DND-41 (cell line): ENCODE measurements at regions not wholly inside any gene's neighbourhood (a gene's known extent, or its start where the extent isn't known, plus 50 kb on each side); places are given as distances from the start of the nearest gene placed in this dataset.

ENCODE experiments used
- ATAC-seq: fragments of 200-7000 bp; cut with Tn5 transposase; 3 replicates; pipeline ENCODE4 v1.9.1; 2021; ENCODE audit warnings: low read depth; ENCODE audit not compliant: insufficient read depth
- DNase-seq: peaks from one replicate; pipeline ENCODE4 v3.0.0-alpha.2; 2020
- H2AFZ ChIP-seq: 2 replicates; pipeline ENCODE4 v1.6.0; 2012; ENCODE audit warnings: low read depth, low read length
- H3K27ac ChIP-seq: 2 replicates; pipeline ENCODE4 v1.5.1; 2012; ENCODE audit warnings: low read length, inconsistent platforms
- H3K27me3 ChIP-seq: fragments of 200-600 bp; sonication (generic); 2 replicates; pipeline ENCODE4 v1.6.0; 2012; ENCODE audit warnings: low read length, mild to moderate bottlenecking, inconsistent platforms; ENCODE audit not compliant: insufficient read depth, poor library complexity
- H3K36me3 ChIP-seq: 2 replicates; pipeline ENCODE4 v1.5.1; 2012; ENCODE audit warnings: low read length, inconsistent platforms; ENCODE audit not compliant: insufficient read depth
- H3K4me1 ChIP-seq: 2 replicates; pipeline ENCODE4 v1.5.1; 2012; ENCODE audit warnings: mild to moderate bottlenecking, low read length; ENCODE audit not compliant: insufficient read depth
- H3K4me2 ChIP-seq: 2 replicates; pipeline ENCODE4 v1.6.0; 2012; ENCODE audit warnings: mild to moderate bottlenecking, moderate library complexity, low read length, inconsistent platforms; ENCODE audit not compliant: insufficient read depth
- H3K4me3 ChIP-seq, 2 experiments: fragments of 200-600 bp in 1 of 2; shearing (Covaris generic) in 1 of 2; 2 replicates each; pipeline ENCODE4 v1.5.1; 2012 to 2016; ENCODE audit warnings: inconsistent platforms in 2 of 2, low read length in 2 of 2, mild to moderate bottlenecking in 2 of 2, low read depth in 1 of 2, moderate library complexity in 1 of 2
- H3K79me2 ChIP-seq: 2 replicates; pipeline ENCODE4 v1.6.0; 2012; ENCODE audit warnings: low read length, inconsistent platforms; ENCODE audit not compliant: insufficient read depth
- H3K9ac ChIP-seq: 2 replicates; pipeline ENCODE4 v1.6.0; 2012; ENCODE audit warnings: low read depth, mild to moderate bottlenecking, inconsistent platforms, low read length, moderate library complexity
- H3K9me3 ChIP-seq: 2 replicates; pipeline ENCODE4 v1.5.1; 2012; ENCODE audit warnings: low read length, moderate library complexity, mild to moderate bottlenecking, inconsistent platforms; ENCODE audit not compliant: insufficient read depth, severe bottlenecking
- H4K20me1 ChIP-seq: 2 replicates; pipeline ENCODE4 v1.6.0; 2012; ENCODE audit warnings: low read length; ENCODE audit not compliant: insufficient read depth
- EZH2 ChIP-seq: IDR thresholded peaks from 3 replicates; pipeline ENCODE4 v1.6.1; 2012; ENCODE audit warnings: borderline replicate concordance, low read depth, mild to moderate bottlenecking, moderate library complexity, low read length, inconsistent platforms; ENCODE audit not compliant: severe bottlenecking
- TF ChIP-seq, protein P1 (sequence below): IDR thresholded peaks from 2 replicates; pipeline ENCODE4 v1.5.1; 2012; ENCODE audit warnings: borderline replicate concordance, low read length, moderate library complexity, mild to moderate bottlenecking; ENCODE audit not compliant: poor library complexity, severe bottlenecking; ENCODE audit errors: extremely low read depth

DNA sequence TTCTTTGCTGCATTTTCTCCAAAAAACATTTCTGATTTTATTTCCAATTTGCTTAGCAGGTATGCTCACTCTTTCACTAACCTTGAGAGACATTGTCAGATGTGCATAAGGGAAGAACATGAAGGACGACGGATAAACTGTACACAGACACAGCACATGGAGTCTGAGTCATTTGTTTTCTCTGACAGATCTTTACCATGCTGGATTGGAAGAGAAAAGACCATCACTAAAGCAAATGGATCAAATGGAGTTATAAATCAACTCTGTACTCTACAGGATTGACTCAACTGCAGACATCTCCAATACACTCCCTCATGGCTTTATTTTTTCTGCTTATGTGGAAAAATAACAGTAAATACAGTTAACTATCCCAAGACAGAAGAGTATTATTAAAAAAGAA lies 90.2 kb upstream of the CTSC start:
- H3K4me2 ChIP-seq = no peak overlapping the region
- H2AFZ ChIP-seq = no peak overlapping the region

DNA sequence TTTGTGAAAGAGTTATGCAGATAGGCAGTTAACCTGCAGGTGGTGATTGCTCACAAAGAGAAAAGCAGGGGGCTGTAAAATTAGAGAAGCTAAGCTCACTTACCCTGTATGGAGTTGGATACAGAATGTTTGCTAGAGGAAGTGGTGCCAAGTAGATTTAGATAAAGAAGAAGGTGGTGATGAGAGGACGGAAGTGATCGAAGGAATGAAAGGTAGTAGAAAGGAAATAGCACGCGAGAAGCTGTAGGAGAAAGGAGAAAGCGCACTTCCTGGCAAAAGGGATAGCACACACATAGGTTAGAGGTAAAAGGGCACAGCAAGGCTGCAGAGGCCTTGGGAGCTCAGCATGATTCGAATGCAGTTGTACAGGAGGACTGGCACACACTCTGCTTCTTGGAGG lies 87.3 kb upstream of the CTSC start:
- Histone ChIP-seq H3K27me3 (no peaks in the 10 kb centered on the region), H3K4me1 (peaks cover 36% of the 10 kb centered on the region), H3K27ac (no peak overlapping the region), H3K9me3 (no peaks in the 10 kb centered on the region), H3K36me3 (no peaks in the 10 kb centered on the region), H2AFZ (no peak overlapping the region), H3K4me3 (no peak overlapping the region), H3K79me2 (no peaks in the 10 kb centered on the region), H3K4me2 (no peak overlapping the region), H3K9ac (no peak overlapping the region), H4K20me1 (no peaks in the 10 kb centered on the region)
- TF ChIP-seq, protein P1, sequence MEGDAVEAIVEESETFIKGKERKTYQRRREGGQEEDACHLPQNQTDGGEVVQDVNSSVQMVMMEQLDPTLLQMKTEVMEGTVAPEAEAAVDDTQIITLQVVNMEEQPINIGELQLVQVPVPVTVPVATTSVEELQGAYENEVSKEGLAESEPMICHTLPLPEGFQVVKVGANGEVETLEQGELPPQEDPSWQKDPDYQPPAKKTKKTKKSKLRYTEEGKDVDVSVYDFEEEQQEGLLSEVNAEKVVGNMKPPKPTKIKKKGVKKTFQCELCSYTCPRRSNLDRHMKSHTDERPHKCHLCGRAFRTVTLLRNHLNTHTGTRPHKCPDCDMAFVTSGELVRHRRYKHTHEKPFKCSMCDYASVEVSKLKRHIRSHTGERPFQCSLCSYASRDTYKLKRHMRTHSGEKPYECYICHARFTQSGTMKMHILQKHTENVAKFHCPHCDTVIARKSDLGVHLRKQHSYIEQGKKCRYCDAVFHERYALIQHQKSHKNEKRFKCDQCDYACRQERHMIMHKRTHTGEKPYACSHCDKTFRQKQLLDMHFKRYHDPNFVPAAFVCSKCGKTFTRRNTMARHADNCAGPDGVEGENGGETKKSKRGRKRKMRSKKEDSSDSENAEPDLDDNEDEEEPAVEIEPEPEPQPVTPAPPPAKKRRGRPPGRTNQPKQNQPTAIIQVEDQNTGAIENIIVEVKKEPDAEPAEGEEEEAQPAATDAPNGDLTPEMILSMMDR = no peak
- no peak for TF ChIP-seq EZH2
- DNase-seq (no peak), ATAC-seq (no peak)

More for the DNA sequence above, 90.2 kb upstream of the CTSC start:
- no peaks in the 10 kb centered on the region for H3K9me3 ChIP-seq
- no peaks in the 10 kb centered on the region for H3K36me3 ChIP-seq
- no peaks in the 10 kb centered on the region for H3K79me2 ChIP-seq
- H3K4me3 ChIP-seq = no peak overlapping the region
- ATAC-seq (no peak), DNase-seq (no peak)
- no peaks in the 10 kb centered on the region for H4K20me1 ChIP-seq
- H3K9ac ChIP-seq = no peak overlapping the region
- TF ChIP-seq, protein P1 = no peak
- no peak for TF ChIP-seq EZH2
- H3K27ac ChIP-seq = no peak overlapping the region
- peaks cover 8% of the 10 kb centered on the region; the same call in 1 of the 2 replicates for H3K4me1 ChIP-seq
- no peaks in the 10 kb centered on the region for H3K27me3 ChIP-seq

DNA sequence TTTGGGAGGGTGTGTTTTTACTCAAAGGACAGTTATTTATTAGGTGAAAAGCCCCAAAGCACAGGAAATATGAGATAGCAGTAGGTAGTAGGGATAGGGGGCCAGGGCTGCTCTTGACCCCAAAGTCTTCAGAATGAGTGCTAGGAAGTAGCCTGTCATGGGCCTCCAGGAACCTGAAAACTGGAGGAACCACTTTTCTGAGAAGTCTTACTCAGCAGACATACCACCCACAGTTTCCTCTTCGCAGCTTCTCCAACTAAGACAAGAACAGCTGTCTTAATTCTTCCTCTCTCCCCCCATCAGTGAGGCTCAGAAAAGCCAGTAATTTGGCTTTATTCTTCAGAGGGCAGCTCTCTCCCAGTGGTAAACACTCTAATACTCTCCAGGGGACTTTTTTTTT lies 84.0 kb upstream of the CTSC start:
- Histone ChIP-seq H3K9me3 (no peaks in the 10 kb centered on the region), H3K27me3 (no peaks in the 10 kb centered on the region), H3K4me1 (peaks cover 37% of the 10 kb centered on the region), H3K9ac (peak overlapping the region; percentile 15; the same call in 1 of the 2 replicates), H3K27ac (peak overlapping the region; percentile 83), H3K79me2 (no peaks in the 10 kb centered on the region), H2AFZ (no peak overlapping the region; the same call in 1 of the 2 replicates), H3K36me3 (no peaks in the 10 kb centered on the region), H3K4me2 (peak overlapping the region; percentile 30; the same call in 1 of the 2 replicates), H3K4me3 (no peak overlapping the region), H4K20me1 (no peaks in the 10 kb centered on the region)
- TF ChIP-seq, protein P1 = no peak
- TF ChIP-seq EZH2 = no peak
- ATAC-seq = peak; percentile 93
- peak; percentile 81 for DNase-seq

DNA sequence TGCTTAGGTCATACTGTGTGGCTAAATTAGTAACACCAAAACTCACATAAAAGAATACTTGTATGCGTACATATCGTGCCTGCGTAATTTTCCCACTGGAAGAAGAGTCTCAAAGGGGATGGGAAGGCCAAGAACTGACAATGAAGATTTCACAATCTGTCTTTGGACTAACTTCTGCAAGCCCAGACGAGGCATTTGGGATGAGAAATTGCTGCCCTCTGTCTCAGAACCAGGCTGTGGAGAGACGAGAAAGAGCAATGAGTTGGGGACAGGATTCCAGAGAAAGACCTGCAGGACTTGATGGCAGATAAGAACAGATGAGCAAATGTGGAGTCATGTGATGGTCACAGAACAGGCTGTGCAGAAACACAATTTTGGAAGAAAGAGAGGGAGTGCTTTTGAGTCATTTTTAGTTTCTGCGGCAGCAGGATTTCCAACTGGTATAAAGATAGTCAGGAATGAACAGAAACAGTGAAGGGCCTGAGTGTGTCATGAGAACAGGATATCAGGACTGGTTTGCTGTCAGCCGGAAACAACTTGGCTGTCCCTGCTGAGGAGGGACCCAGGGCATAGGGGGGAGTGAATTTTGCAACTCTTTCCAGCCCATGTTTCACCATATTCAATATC lies 82.7 kb upstream of the CTSC start:
- H3K36me3 ChIP-seq = no peaks in the 10 kb centered on the region
- H3K9ac ChIP-seq = no peak overlapping the region
- no peaks in the 10 kb centered on the region for H3K9me3 ChIP-seq
- TF ChIP-seq EZH2 = no peak
- TF ChIP-seq, protein P1 = no peak
- no peaks in the 10 kb centered on the region for H4K20me1 ChIP-seq
- H3K27me3 ChIP-seq = no peaks in the 10 kb centered on the region
- no peak overlapping the region for H2AFZ ChIP-seq
- H3K79me2 ChIP-seq = no peaks in the 10 kb centered on the region
- peaks cover 50% of the 10 kb centered on the region for H3K4me1 ChIP-seq
- peak overlapping the region; percentile 83 for H3K27ac ChIP-seq
- H3K4me2 ChIP-seq = no peak overlapping the region
- no peak overlapping the region for H3K4me3 ChIP-seq
- ATAC-seq (no peak), DNase-seq (no peak)
